ENCODE measurements at regions not wholly inside any gene's neighbourhood (a gene's known extent, or its start where the extent isn't known, plus 50 kb on each side); places are given as distances from the start of the nearest gene placed in this dataset.

DNA sequence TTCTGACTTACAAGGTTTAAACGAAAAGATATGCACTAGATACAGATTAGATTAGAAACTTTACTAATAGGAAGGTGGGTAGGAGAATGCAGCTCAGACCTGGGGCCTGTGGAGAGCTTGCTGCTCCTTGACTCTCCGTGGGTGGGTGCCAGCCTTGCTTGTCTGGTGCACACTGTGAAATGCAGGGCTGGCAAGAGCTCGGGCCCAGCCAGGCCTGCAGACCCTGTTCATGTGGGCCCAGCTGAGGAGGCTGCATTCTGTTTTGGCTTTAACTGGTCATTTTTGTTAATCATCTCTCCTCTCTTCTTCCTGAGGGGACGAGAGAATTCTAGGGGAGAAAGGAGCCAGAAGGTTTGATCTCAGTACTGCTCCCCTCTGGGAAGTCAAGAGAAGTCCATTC, 325.4 kb downstream of the QKI start:
- H2AK9ac ChIP-seq (replicated peaks; ENCODE audit: low read depth, low read length, poor library complexity), result no peak overlapping the region
- WGBS, 2 experiments (ENCODE audit: extremely low coverage in 2 of 2, insufficient read length in 1 of 2), result 60% methylated on average over 1 of the region's 4 CpGs; no CpG with 5 or more reads in 1 of the 2 experiments
- BruUV-seq (replicated peaks), result no TSS peak
- no peak overlapping the region for H4K91ac ChIP-seq (ENCODE audit: insufficient read depth, low read depth, low read length)
- dilution Hi-C loops (cut with HindIII; ENCODE audit: low sequenced_read_pairs, unreplicated experiment) (no loop called here), in situ Hi-C loops (cut with MboI; ENCODE audit: low sequenced_read_pairs) (no loop called here), intact Hi-C loops (cut with micrococcal nuclease) (no loop called here)
- no peak overlapping the region for H3K23ac ChIP-seq (ENCODE audit: low read depth, low read length)
- H3K4ac ChIP-seq (ENCODE audit: low read depth, low read length), result no peak overlapping the region
- no peak overlapping the region for H3K4me2 ChIP-seq (ENCODE audit: low read depth, low read length)
- H3K9me3 ChIP-seq (ENCODE audit: control insufficient read depth, insufficient read depth, low read length), result no peaks in the 10 kb centered on the region
- no peak overlapping the region for H3K27ac ChIP-seq (ENCODE audit: insufficient read depth, low read length)
- H3K4me3 ChIP-seq (ENCODE audit: insufficient read depth, low read depth, low read length), result no peak overlapping the region
- no peak for ATAC-seq (ENCODE audit: low read depth)
- no peak overlapping the region for H3K56ac ChIP-seq (ENCODE audit: extremely low read depth, insufficient read depth, low read length)
- no peaks in the 10 kb centered on the region for H4K20me1 ChIP-seq (ENCODE audit: insufficient read depth, low read length)
- no peak overlapping the region for H3K9ac ChIP-seq (ENCODE audit: low read depth, low read length)
- H2BK120ac ChIP-seq (ENCODE audit: low read depth, low read length), result no peak overlapping the region; the same call in 1 of the 2 replicates
- peak overlapping the region; percentile 0; the same call in 1 of the 2 replicates for H2AK5ac ChIP-seq (ENCODE audit: low read depth, low read length)
- H2BK20ac ChIP-seq (ENCODE audit: low read depth, low read length), result no peak overlapping the region
- TF ChIP-seq SMC3 (IDR thresholded peaks at IDR 0.05; ENCODE audit: low read depth, low read length) (no peak), NFE2L2 (IDR thresholded peaks at IDR 0.05; ENCODE audit: low read depth, low read length) (no peak), FOS (IDR thresholded peaks at IDR 0.05; ENCODE audit: low read depth, low read length) (no peak), CTCF (conservative IDR thresholded peaks at IDR 0.05; ENCODE audit: low read depth, low read length) (no peak), CEBPB (IDR thresholded peaks at IDR 0.05; ENCODE audit: low read depth, low read length) (no peak), ELK1 (IDR thresholded peaks at IDR 0.05; ENCODE audit: borderline replicate concordance, low read depth, low read length) (no peak), CHD1 (IDR thresholded peaks at IDR 0.05; ENCODE audit: low read depth, low read length) (no peak), RFX5 (IDR thresholded peaks at IDR 0.05; ENCODE audit: low read depth, low read length) (no peak), POLR2A (IDR thresholded peaks at IDR 0.05; ENCODE audit: low read depth, low read length) (no peak), MAZ (IDR thresholded peaks at IDR 0.05; ENCODE audit: borderline replicate concordance, low read depth, low read length) (no peak), RCOR1 (IDR thresholded peaks at IDR 0.05; ENCODE audit: insufficient replicate concordance, low read length) (no peak), RAD21 (IDR thresholded peaks at IDR 0.05; ENCODE audit: low read length) (no peak), MAFK (IDR thresholded peaks at IDR 0.05; ENCODE audit: low read depth, low read length) (no peak), MXI1 (IDR thresholded peaks at IDR 0.05; ENCODE audit: borderline replicate concordance, low read depth, low read length) (no peak), BHLHE40 (IDR thresholded peaks at IDR 0.05; ENCODE audit: low read depth, low read length) (no peak)
- TF ChIP-seq, protein P1, sequence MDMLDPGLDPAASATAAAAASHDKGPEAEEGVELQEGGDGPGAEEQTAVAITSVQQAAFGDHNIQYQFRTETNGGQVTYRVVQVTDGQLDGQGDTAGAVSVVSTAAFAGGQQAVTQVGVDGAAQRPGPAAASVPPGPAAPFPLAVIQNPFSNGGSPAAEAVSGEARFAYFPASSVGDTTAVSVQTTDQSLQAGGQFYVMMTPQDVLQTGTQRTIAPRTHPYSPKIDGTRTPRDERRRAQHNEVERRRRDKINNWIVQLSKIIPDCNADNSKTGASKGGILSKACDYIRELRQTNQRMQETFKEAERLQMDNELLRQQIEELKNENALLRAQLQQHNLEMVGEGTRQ (IDR thresholded peaks at IDR 0.05; ENCODE audit: low read depth, low read length), result no peak
- H3K18ac ChIP-seq (ENCODE audit: low read depth, low read length), result no peak overlapping the region
- H3K9me1 ChIP-seq (ENCODE audit: insufficient read depth, low read length), result peaks cover 4% of the 10 kb centered on the region; the same call in 1 of the 2 replicates
- no peaks in the 10 kb centered on the region for H3K79me1 ChIP-seq (ENCODE audit: low read depth in 1 of 2, low read length in 2 of 2)
- no peak overlapping the region for H4K5ac ChIP-seq (ENCODE audit: low read depth, low read length)
- no peak overlapping the region for H2BK5ac ChIP-seq (ENCODE audit: low read depth, low read length, poor library complexity, severe bottlenecking)
- peaks cover 4% of the 10 kb centered on the region for H3K27me3 ChIP-seq (ENCODE audit: control insufficient read depth, insufficient read depth, low read length)
- ChIA-PET POLR2A (ENCODE audit: unreplicated experiment) (no interaction called here), CTCF (interaction anchor here (0.5 kb wide), 1 partner anchor 217 kb away, joined by 3 read pairs; no protein-coding TSS in a partner anchor)
- H3K14ac ChIP-seq (replicated peaks; ENCODE audit: low read depth, low read length), result no peak overlapping the region
- no peak overlapping the region; the same call in 2 of the 3 replicates for H2BK15ac ChIP-seq (ENCODE audit: low read depth, low read length)
- H3K36me3 ChIP-seq (ENCODE audit: control insufficient read depth, insufficient read depth, low read length), result no peaks in the 10 kb centered on the region
- H3K4me1 ChIP-seq (ENCODE audit: control insufficient read depth, insufficient read depth, low read length), result peaks cover 5% of the 10 kb centered on the region
- no peak overlapping the region for H2AFZ ChIP-seq (replicated peaks; ENCODE audit: low read length, poor library complexity)
- H4K8ac ChIP-seq (ENCODE audit: low read depth in 2 of 2, low read length in 2 of 2), result no peak overlapping the region
- no peak for DNase-seq

Data from IMR-90 (cell line).